Astrocyte (in vitro differentiated cells and primary cell): ENCODE measurements at regions not wholly inside any gene's neighbourhood (a gene's known extent, or its start where the extent isn't known, plus 50 kb on each side); places are given as distances from the start of the nearest gene placed in this dataset.

Experiments
- DNase-seq: peaks from one replicate; pipeline ENCODE4 v3.0.0-alpha.2; 2010; ENCODE audit warnings: low read depth
- FAIRE-seq: peaks from 2 replicates; lab custom pipeline; 2011; peaks lifted over from hg19 to GRCh38; lab: Jason Lieb, UNC
- H2AFZ ChIP-seq: 2 replicates; pipeline ENCODE4 v1.6.0; 2012; ENCODE audit warnings: low read depth, low read length, inconsistent platforms
- H3K27ac ChIP-seq: 2 replicates; pipeline ENCODE4 v1.5.1; 2011; ENCODE audit warnings: low read depth, low read length, inconsistent platforms
- H3K27me3 ChIP-seq: 2 replicates; pipeline ENCODE4 v1.6.0; 2011; ENCODE audit warnings: low read length, inconsistent platforms; ENCODE audit not compliant: insufficient read depth
- H3K36me3 ChIP-seq: 2 replicates; pipeline ENCODE4 v1.5.1; 2011; ENCODE audit warnings: low read length, inconsistent platforms; ENCODE audit not compliant: insufficient read depth
- H3K4me1 ChIP-seq: 2 replicates; pipeline ENCODE4 v1.5.1; 2011; ENCODE audit warnings: low read length, inconsistent platforms; ENCODE audit not compliant: insufficient read depth
- H3K4me2 ChIP-seq: 2 replicates; pipeline ENCODE4 v1.6.0; 2012; ENCODE audit warnings: low read length, inconsistent platforms
- H3K4me3 ChIP-seq: 2 replicates; pipeline ENCODE4 v1.5.1; 2011; ENCODE audit warnings: low read depth, mild to moderate bottlenecking, low read length, inconsistent platforms; ENCODE audit not compliant: insufficient read depth
- H3K79me2 ChIP-seq: 2 replicates; pipeline ENCODE4 v1.6.0; 2012; ENCODE audit warnings: mild to moderate bottlenecking, low read length, inconsistent platforms; ENCODE audit not compliant: insufficient read depth
- H3K9ac ChIP-seq: 2 replicates; pipeline ENCODE4 v1.6.0; 2012; ENCODE audit warnings: mild to moderate bottlenecking, low read length, inconsistent platforms
- H3K9me3 ChIP-seq: 2 replicates; pipeline ENCODE4 v1.5.1; 2012; ENCODE audit warnings: low read depth, mild to moderate bottlenecking, low read length, inconsistent platforms; ENCODE audit not compliant: insufficient read depth
- H4K20me1 ChIP-seq: 2 replicates; pipeline ENCODE4 v1.6.0; 2012; ENCODE audit warnings: low read length, inconsistent platforms; ENCODE audit not compliant: insufficient read depth
- H3K27ac Mint-ChIP-seq: one replicate; pipeline ENCODE4 v1.8.0; 2021; ENCODE audit warnings: mild to moderate bottlenecking, mixed read lengths; ENCODE audit not compliant: unreplicated experiment
- H3K27me3 Mint-ChIP-seq: one replicate; pipeline ENCODE4 v1.8.0; 2021; ENCODE audit warnings: low read depth, mixed read lengths; ENCODE audit not compliant: unreplicated experiment
- H3K36me3 Mint-ChIP-seq: one replicate; pipeline ENCODE4 v1.8.0; 2021; ENCODE audit warnings: low read depth, mixed read lengths; ENCODE audit not compliant: unreplicated experiment
- H3K4me1 Mint-ChIP-seq: one replicate; pipeline ENCODE4 v1.8.0; 2021; ENCODE audit warnings: low read depth, mixed read lengths; ENCODE audit not compliant: unreplicated experiment
- H3K4me3 Mint-ChIP-seq: one replicate; pipeline ENCODE4 v1.8.0; 2021; ENCODE audit warnings: mild to moderate bottlenecking, moderate library complexity, mixed read lengths; ENCODE audit not compliant: unreplicated experiment
- H3K9me3 Mint-ChIP-seq: one replicate; pipeline ENCODE4 v1.8.0; 2021; ENCODE audit warnings: mild to moderate bottlenecking, mixed read lengths; ENCODE audit not compliant: unreplicated experiment
- EZH2 ChIP-seq: IDR thresholded peaks from 2 replicates; pipeline ENCODE4 v1.6.1; 2012; ENCODE audit warnings: mild to moderate bottlenecking, low read length, inconsistent platforms; ENCODE audit not compliant: insufficient read depth
- TF ChIP-seq, protein P1 (sequence below): IDR thresholded peaks from 2 replicates; pipeline ENCODE4 v1.5.1; 2011; ENCODE audit warnings: low read depth, mild to moderate bottlenecking, inconsistent platforms, low read length, moderate library complexity; ENCODE audit not compliant: insufficient read depth

DNA sequence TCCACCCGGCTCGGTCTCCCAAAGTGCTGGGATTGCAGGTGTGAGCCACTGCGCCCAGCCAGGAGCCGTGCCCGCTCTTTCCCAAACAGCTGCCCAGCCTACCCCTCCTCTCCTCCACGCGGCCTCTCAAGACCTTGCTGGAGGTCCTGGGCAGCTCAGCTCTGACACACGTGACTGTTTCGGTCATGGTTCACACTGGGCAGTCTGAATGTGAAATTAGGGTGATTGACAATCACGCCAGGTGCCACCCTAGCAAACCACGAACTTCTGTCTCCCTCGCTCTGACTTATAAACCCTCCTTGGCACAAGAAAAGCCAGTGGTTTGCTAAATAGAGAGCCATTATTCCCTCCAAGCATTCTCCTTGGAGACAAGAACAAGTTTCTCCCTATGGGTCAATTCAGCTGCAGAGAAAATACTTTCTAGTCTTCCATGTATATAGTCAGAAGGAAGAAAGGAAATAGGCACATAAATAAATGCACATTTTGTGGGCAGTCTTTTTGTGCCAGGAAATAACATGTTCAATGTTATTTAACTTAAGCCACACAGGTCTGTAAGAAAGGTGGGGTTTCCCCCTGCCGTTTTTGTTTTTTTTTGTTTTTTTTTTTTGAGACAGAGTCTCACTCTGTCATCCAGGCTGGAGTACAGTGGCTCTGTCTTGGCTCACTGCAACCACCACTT is 121.9 kb upstream of the MEF2A start:
- Mint-ChIP-seq H3K9me3 (no peaks in the 10 kb centered on the region), H3K36me3 (no peaks in the 10 kb centered on the region), H3K27ac (no peak overlapping the region), H3K27me3 (peaks cover 8% of the 10 kb centered on the region), H3K4me1 (peaks cover 22% of the 10 kb centered on the region), H3K4me3 (no peak overlapping the region)
- H3K9me3 ChIP-seq: no peaks in the 10 kb centered on the region
- FAIRE-seq: no peak
- no peaks in the 10 kb centered on the region for H3K27me3 ChIP-seq
- no peaks in the 10 kb centered on the region for H4K20me1 ChIP-seq
- no peak overlapping the region for H3K4me3 ChIP-seq
- H3K79me2 ChIP-seq: no peaks in the 10 kb centered on the region
- H2AFZ ChIP-seq: no peak overlapping the region
- H3K4me2 ChIP-seq: no peak overlapping the region
- no peaks in the 10 kb centered on the region for H3K36me3 ChIP-seq
- TF ChIP-seq, protein P1, sequence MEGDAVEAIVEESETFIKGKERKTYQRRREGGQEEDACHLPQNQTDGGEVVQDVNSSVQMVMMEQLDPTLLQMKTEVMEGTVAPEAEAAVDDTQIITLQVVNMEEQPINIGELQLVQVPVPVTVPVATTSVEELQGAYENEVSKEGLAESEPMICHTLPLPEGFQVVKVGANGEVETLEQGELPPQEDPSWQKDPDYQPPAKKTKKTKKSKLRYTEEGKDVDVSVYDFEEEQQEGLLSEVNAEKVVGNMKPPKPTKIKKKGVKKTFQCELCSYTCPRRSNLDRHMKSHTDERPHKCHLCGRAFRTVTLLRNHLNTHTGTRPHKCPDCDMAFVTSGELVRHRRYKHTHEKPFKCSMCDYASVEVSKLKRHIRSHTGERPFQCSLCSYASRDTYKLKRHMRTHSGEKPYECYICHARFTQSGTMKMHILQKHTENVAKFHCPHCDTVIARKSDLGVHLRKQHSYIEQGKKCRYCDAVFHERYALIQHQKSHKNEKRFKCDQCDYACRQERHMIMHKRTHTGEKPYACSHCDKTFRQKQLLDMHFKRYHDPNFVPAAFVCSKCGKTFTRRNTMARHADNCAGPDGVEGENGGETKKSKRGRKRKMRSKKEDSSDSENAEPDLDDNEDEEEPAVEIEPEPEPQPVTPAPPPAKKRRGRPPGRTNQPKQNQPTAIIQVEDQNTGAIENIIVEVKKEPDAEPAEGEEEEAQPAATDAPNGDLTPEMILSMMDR: no peak
- TF ChIP-seq EZH2: no peak
- DNase-seq: no peak
- no peak overlapping the region for H3K27ac ChIP-seq
- H3K9ac ChIP-seq: no peak overlapping the region
- peaks cover 15% of the 10 kb centered on the region for H3K4me1 ChIP-seq

GRCh38 chr15:99445272-99445850 is 120.4 kb upstream of the MEF2A start:
- Histone ChIP-seq H3K4me3 (no peak overlapping the region), H3K9me3 (no peaks in the 10 kb centered on the region), H3K4me1 (peaks cover 14% of the 10 kb centered on the region), H4K20me1 (no peaks in the 10 kb centered on the region), H3K79me2 (no peaks in the 10 kb centered on the region), H3K27me3 (no peaks in the 10 kb centered on the region), H3K36me3 (no peaks in the 10 kb centered on the region), H3K9ac (no peak overlapping the region), H3K27ac (no peak overlapping the region), H2AFZ (peak overlapping the region; percentile 6), H3K4me2 (no peak overlapping the region)
- no peak for FAIRE-seq
- Mint-ChIP-seq H3K9me3 (no peaks in the 10 kb centered on the region), H3K4me3 (no peak overlapping the region), H3K4me1 (peaks cover 27% of the 10 kb centered on the region), H3K27ac (no peak overlapping the region), H3K27me3 (peaks cover 8% of the 10 kb centered on the region), H3K36me3 (no peaks in the 10 kb centered on the region)
- TF ChIP-seq EZH2: no peak
- TF ChIP-seq, protein P1: no peak
- no peak for DNase-seq
